ENCODE measurements at regions not wholly inside any gene's neighbourhood (a gene's known extent, or its start where the extent isn't known, plus 50 kb on each side); places are given as distances from the start of the nearest gene placed in this dataset.

DNA sequence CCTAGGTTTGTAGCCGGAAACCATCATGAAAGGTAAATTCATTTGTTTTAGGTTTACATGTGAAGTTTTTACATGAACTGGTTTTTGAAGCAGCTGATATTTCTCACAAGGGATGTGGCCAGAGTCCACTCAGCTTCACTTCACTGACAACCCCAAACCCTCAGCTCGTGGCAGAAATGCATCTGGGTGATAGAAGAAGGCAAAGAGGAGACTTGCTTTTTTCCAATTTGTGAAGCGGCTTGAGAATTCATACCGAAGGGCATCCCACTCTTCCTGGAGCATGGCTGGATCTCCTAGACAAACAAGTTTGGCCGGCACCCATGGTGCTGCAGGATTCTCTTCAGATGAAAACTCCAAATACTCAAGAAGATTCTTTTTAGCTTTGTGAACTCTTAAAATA, 392.8 kb upstream of the CNR1 start:
- Mint-ChIP-seq H3K27ac (no peak overlapping the region), H3K27me3 (no peaks in the 10 kb centered on the region), H3K36me3 (ENCODE audit: insufficient read depth) (no peaks in the 10 kb centered on the region), H3K4me1 (ENCODE audit: low read depth) (no peaks in the 10 kb centered on the region), H3K4me3 (ENCODE audit: low read depth) (no peak overlapping the region), H3K9me3 (ENCODE audit: low read depth) (no peaks in the 10 kb centered on the region)
- DNase-seq (ENCODE audit: low spot score, unreplicated experiment), result no peak
- TF ChIP-seq CTCF (IDR thresholded peaks at IDR 0.05; ENCODE audit: unreplicated experiment), result no peak

DNA sequence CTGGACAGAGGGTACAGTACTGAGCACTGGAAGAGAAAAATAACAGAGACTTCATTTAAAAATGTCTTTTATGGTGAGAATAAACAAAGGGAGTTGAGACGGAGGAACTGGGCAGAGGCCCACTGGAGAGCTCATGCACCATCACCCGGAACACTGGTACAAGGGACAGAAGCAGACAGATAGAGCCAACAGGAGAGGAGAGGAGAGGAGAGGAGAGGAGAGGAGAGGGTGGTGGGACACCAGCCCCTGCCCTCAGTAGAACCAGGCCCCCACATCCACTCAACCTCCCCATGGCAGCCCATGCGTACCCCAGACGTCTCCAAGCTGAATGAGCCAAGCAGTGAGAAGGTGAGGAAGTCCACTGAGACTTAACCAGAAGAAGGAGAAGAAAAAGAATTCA, 390.5 kb upstream of the CNR1 start:
- Mint-ChIP-seq H3K27ac (peak overlapping the region; percentile 68), H3K9me3 (ENCODE audit: low read depth) (no peaks in the 10 kb centered on the region), H3K4me3 (ENCODE audit: low read depth) (no peak overlapping the region), H3K4me1 (ENCODE audit: low read depth) (no peaks in the 10 kb centered on the region), H3K27me3 (no peaks in the 10 kb centered on the region), H3K36me3 (ENCODE audit: insufficient read depth) (no peaks in the 10 kb centered on the region)
- no peak for TF ChIP-seq CTCF (IDR thresholded peaks at IDR 0.05; ENCODE audit: unreplicated experiment)
- no peak for DNase-seq (ENCODE audit: low spot score, unreplicated experiment)

GRCh38 chr6:88548891-88549505, 382.9 kb upstream of the CNR1 start:
- H3K9me3 Mint-ChIP-seq (ENCODE audit: low read depth), result no peaks in the 10 kb centered on the region
- no peak for TF ChIP-seq CTCF (IDR thresholded peaks at IDR 0.05; ENCODE audit: unreplicated experiment)
- H3K36me3 Mint-ChIP-seq (ENCODE audit: insufficient read depth), result no peaks in the 10 kb centered on the region

GRCh38 chr6:88547768-88548167, 381.6 kb upstream of the CNR1 start:
- H3K4me3 Mint-ChIP-seq (ENCODE audit: low read depth), result no peak overlapping the region
- no peak for TF ChIP-seq CTCF (IDR thresholded peaks at IDR 0.05; ENCODE audit: unreplicated experiment)
- H3K36me3 Mint-ChIP-seq (ENCODE audit: insufficient read depth), result no peaks in the 10 kb centered on the region
- no peaks in the 10 kb centered on the region for H3K27me3 Mint-ChIP-seq
- no peak overlapping the region for H3K27ac Mint-ChIP-seq
- no peaks in the 10 kb centered on the region for H3K4me1 Mint-ChIP-seq (ENCODE audit: low read depth)
- no peaks in the 10 kb centered on the region for H3K9me3 Mint-ChIP-seq (ENCODE audit: low read depth)
- no peak for DNase-seq (ENCODE audit: low spot score, unreplicated experiment)

More at GRCh38 chr6:88548891-88549505, 382.9 kb upstream of the CNR1 start:
- no peak overlapping the region for H3K4me3 Mint-ChIP-seq (ENCODE audit: low read depth)
- no peaks in the 10 kb centered on the region for H3K4me1 Mint-ChIP-seq (ENCODE audit: low read depth)
- no peak for DNase-seq (ENCODE audit: low spot score, unreplicated experiment)
- H3K27me3 Mint-ChIP-seq, result no peaks in the 10 kb centered on the region
- H3K27ac Mint-ChIP-seq, result no peak overlapping the region

- no peak for TF ChIP-seq CTCF (IDR thresholded peaks at IDR 0.05; ENCODE audit: unreplicated experiment)
- Mint-ChIP-seq H3K4me3 (ENCODE audit: low read depth) (no peak overlapping the region), H3K9me3 (ENCODE audit: low read depth) (no peaks in the 10 kb centered on the region), H3K36me3 (ENCODE audit: insufficient read depth) (no peaks in the 10 kb centered on the region), H3K27ac (no peak overlapping the region), H3K27me3 (no peaks in the 10 kb centered on the region), H3K4me1 (ENCODE audit: low read depth) (no peaks in the 10 kb centered on the region)
- no peak for DNase-seq (ENCODE audit: low spot score, unreplicated experiment)
Observed at GRCh38 chr6:88545991-88546390, 379.8 kb upstream of the CNR1 start.
